Activated gamma-delta T cell treated with anti-CD3 and anti-CD28 coated beads, Interleukin-2, amount 50 U/mL, for 16 hours (primary cell): ENCODE measurements at regions not wholly inside any gene's neighbourhood (a gene's known extent, or its start where the extent isn't known, plus 50 kb on each side); places are given as distances from the start of the nearest gene placed in this dataset.

Experiments used
- DNase-seq: peaks from one replicate; pipeline ENCODE4 v3.0.0-alpha.2; 2020; ENCODE audit warnings: low read depth

DNA sequence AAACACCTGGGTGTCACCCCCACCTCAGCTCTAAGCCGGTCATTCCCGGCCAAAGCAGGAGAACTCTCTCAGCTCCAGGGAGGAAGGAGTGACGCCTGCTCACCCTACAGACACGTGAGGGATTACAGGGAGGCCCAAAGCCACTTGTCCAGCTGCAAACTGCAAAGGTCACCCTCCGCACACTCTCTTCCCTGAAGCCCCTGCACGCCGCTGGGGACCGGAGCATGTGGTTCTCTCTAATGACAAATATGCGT is 108.0 kb upstream of the ID2 start:
- no peak for DNase-seq

DNA sequence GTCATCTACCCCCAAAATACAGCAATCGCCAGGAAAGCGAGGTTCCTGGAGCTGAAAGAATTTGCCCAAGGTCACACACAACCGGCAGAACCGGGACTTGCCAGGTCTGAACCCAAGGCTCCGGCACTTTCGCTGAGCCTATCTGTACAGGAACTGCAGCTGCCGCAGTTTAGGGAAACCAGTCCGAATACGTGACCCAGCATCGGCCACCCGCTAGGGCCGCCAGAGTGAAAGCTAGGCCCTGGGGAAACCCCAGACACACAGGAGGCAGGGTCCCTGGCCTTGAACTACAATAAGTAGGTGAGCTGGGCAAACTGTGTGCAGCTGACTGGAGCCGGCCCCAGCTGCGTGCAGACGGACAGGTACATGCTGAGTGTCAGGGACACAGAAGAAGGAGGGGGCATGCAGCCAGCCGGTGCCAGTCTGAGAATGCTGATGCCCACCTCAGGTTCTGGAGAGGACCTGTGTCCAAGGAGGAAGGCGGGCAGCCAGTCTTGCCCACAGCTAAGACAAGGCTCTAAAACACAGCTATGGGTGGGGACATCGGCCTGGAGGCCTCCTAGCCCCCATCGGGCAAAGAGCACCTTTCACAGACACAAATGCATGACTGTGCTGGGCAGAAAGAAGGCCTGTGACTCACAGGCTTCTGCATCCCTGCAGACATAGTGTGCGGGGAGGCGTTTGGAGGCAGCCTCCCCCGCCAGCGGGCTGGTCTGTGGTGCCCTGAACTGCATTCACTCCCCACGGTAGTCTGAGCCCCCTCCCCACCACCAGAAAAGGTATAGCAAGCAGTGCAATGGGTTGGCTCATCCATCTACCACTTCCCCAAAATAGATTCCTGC is 107.4 kb upstream of the ID2 start:
- DNase-seq, result no peak

DNA sequence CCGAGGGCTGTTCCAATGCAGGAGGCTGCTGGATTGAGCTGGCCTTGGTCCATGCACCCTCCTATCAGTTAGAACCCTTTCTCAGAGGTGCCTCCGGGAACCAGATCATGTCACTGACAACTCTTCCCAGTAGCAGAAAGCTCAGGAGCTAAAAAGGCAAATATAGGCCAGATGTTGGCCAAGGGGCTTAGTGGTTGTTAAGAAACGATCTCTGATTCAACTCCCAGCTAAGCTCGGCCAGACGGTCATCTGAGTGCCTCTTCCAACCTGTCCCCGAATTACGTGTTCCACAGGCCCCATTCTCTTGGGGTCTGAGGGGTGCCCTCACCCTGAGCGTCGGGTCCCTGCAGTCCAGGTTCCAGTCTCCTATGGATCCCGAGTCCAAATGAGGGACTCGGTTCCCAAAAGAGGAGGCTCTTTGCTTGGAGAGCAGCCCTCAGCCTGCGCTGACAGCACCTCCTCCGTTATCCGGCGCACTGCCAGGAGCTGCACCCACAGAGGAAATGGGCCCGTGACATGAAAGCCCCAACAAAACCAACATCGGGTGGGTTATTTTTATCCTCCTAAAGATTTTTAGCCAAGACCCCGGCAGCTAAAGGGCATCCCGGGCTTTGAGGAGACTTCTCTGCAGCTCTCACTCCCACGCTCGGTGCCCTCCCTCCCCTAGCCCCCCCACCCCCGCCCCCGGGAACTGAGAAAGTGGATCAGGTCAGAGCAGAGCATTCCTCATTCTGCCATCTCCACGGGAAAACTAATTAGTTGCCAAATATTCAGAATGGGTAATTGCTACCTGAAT is 106.6 kb upstream of the ID2 start:
- DNase-seq, result peak; percentile 44

DNA sequence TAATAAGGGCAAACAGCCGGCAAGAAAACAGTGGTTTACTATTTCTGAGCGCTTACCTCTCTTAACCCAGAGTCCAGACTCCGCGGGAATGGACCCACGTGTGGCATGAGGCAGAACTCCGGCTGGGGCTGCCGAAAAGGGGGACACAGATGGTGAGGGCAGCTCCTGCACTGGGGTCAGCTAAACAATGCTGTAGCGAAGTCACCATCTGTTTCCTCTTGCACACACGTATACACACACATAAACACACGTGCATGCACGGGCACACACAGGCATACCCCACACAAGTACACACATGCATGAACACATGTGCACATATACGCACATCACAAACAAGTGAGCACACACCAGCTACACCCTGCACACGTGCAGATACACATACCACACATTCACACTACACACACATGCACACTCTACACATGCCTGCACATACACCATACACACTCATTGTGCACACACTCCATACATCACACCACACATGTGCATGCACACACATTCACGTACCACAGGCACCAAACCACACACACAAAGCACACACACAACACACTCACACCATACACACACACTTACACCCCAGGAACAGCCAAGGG is 105.9 kb upstream of the ID2 start:
- DNase-seq, result no peak

DNA sequence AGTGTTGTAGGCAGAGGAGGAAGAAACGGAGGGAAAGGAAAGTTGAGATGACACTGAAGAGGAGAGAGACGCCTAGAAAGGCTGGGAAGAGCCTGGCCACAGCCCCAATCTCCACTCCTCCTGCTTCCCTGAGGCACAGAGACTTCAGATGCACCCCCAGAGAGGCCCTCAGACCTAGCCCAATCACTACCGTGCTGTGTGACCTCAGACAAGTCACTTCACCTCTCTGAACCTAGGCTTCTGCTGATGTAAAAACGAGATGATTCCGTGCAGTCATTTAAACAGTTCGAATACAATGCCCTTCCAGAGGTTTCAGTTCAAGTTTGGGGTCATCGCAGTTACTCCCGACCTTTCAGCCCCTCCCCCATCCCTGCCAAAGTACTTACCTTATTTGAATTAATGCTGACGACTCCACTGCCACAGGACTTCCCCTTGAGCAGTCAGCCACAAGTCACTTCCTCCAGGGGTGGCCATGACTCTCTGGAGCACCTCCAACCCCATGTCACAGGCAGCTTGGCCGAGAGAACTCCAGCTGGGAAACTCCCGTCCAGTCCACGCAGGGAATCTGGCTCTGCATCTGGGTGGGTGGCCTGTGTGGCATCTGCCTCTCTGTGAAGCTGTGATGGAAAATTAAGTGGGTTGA is 105.2 kb upstream of the ID2 start:
- DNase-seq, result peak; percentile 24

DNA sequence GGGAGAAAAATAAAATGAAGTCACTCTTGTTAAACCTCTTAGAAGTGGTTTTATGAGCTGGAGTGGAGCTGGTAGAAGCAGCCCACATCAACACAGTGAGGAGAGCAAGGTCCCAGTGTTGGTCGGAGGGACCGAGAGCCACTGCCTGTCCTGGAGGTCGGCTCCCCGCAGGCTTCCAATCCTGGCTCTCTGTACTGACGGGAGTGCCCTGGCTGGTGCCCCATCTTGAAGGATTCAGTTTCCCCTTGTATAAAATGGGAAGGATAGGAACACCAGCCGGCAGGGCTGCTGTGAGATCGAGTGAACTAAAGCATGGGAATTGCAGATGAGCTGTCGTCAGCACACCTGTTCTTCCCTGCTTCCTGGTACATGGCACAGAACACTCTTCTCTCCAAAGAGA is 104.3 kb upstream of the ID2 start:
- DNase-seq, result no peak

DNA sequence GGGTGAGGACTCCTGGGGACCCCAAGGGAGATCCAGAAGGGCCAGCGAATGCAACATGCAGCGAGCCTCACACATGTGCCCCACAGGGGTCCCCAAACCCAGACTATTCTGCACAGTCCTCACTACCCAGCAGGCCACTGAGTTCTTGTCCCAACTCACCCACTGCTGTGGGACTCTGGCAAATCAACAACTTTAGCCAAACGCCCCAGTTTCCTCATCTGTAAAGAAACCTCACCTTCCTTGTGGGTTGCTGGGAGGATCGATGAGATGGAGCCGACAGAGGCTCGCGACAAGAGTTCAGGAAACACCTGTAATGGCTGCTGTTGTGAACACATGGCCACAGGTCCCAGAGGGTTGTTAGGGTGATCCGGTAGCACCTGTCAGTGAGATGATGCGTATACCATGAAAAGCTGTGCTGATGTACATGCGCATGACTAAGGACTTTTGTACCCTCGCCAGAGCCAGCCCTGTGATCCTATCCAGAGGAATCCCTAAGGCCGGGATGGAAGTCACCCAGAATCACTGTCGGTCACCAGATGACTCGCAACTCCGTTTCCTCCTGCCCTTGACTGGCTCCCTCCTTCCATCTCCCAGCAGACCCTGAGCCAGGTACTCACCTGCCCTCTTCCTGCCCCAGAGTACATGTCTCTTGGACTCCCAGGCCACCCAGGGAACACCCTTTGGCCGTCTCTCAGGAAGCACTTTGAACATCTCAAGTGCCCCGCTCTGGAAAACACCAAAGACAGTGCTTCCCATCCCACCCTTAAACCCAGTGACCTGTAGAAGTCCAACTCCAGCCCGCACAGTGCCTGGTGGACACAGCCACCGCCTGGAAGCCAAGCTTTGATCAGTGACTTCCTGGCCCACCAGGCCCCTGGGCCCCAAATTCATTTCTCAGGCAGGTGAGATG is 103.3 kb upstream of the ID2 start:
- DNase-seq, result no peak

DNA sequence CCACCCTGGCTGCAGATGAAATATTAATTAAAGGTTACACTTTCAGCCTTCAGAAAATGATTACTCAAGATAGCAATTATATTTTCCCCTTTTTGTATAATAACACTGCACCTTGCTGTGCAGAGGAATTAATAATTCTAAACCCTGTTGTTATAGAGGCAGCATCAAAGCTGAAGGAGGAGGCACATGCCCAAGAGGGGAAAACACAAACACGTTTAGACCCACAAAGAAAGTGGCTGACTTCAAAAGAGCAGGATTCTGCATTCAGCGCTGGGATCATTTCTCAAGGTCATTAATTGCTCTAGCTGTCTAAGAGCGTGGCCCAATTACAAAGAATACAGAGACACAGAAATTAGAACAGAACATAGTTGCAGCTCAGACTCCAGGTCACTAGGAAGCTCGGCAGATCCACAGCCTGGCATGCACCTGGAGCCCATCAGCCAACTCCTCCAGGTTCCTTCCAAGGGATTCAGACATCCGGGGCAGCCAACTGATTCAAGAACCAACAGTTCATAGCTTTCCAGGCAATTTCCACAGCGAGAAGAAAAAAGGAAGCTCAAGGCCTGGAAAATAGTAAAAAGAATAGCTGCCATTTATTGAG is 102.3 kb upstream of the ID2 start:
- no peak for DNase-seq

DNA sequence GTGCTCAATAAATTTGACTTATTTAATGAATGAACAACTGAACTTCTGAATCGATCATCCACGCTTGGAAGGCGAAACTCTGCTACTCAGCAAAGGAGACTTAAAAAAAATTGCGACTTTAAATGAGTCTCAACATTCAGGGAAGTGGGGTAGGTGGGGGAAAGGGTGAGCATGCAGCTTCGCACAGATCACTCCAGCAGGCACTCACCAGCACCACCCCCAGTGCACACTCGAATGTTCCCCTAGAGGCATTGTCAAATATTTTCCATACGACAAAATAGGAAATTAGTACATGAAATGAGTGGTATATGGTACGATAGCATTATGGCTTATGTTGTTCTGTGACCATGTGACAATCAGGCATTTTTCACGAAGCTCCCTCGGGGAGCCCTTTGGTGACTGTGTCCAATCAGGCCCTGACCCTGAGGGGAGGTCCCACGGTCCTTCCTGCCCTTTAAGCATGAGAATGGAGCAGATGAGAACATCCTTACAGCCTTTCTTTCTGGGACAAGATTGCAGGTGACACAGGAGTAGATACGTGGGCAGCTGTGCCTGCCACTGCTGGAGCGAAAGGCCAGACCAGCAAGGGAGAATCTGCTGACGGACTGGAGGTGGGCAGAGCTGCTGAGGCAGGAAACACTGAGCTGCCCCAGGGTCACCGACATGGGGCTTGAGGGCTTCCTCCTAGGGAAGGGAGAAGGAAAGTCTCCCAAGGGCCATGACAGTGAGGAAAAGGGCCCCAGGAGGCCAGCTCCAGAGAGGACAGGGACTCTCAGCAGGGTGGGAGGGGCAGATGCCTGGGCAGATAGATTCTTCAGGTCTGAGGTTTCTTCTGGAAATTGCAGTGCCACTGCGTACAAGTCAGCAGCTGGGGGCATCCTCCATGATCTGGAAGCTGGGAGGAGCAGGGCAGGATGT is 101.3 kb upstream of the ID2 start:
- no peak for DNase-seq

DNA sequence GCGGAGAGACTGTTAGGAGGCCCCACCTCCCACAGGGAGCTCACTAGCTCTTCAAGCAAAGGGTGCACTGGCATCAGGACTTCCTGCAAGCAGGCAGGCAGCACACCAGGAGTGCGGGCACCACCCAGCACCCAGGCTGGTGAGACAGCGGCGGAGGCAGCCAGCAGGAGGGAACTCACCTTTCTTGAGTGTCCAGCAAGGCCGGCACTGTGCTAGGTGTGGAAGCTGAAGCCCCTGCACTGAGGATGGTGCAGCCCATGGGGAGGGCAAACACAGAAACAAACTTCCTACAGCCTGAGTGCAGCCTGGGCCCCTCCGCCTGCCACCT is 100.7 kb upstream of the ID2 start:
- no peak for DNase-seq

DNA sequence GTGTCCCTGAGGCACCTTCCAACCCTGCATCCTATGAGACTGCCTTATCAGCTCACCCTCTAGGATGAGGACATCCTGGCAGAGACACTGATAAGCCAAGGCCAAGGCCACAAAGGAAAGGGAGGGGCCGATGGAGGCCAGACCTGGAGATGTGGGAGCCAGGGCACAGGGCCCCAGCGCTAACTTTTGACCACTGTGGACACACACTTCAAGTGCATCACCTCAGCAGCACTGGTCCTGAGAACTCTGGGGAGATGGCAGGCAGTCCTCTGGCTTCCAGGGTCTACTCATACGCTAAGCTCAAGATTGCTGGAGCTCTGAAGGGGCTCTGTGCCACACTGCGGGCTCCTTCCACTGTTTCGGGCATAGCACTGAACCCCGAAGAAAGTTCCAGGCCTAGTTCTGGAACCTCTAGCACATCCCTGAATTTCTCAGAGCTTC is 100.2 kb upstream of the ID2 start:
- DNase-seq, result no peak

DNA sequence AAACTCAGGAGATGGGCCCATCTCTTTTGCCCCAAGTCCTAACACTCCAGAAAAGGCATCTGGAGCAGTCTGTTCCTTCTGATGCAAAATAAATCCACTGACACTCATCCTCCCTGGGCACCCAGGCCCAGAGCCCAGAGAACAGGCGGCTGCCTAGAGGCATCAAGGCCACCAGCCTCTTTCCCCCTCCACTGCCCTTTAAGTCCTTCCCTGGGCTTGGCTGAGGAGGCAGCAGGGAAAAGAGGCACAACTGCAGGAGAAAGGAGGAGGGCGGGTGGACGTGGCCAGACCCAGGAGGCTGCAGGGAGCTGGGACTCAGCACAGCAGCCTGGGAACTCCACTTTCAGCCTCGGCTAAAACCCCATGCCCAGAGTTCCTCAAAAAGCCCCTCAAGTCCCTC is 99.7 kb upstream of the ID2 start:
- no peak for DNase-seq

DNA sequence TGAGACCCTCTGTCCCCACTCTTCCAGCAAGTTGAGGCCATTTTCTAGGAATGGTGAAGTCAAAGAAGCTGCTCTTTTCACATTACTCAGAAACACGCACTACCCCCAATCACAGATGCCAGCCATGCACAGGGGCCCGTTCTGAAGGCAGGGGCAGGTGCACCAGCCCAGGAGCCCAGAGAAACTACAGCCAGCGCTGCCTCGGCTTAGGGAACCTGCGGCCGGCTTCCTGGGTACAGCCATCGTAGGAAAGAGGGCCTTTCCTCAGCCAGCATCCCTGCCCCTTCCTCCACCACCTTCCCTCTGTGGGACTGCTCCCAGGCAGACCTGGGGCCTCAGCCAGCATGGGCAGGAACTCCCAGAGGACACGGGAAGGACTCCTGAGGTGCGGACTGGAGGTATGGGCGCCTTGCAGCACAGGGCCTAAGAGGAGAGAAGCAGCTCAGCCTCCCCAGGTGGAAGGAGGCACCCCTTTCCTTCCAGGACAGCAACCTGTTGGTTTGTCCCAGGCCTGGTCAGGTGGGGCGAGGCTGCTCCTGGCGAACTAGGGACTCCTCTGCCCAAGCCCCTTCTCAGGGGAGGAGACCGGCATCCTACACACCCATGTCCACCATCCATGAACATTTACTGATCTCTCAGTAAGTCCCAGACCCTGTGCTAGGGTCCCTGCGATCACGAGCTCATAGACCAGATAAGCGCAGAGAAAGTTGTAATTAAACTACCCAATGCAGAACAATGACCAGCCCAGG is 99.0 kb upstream of the ID2 start:
- DNase-seq, result no peak

DNA sequence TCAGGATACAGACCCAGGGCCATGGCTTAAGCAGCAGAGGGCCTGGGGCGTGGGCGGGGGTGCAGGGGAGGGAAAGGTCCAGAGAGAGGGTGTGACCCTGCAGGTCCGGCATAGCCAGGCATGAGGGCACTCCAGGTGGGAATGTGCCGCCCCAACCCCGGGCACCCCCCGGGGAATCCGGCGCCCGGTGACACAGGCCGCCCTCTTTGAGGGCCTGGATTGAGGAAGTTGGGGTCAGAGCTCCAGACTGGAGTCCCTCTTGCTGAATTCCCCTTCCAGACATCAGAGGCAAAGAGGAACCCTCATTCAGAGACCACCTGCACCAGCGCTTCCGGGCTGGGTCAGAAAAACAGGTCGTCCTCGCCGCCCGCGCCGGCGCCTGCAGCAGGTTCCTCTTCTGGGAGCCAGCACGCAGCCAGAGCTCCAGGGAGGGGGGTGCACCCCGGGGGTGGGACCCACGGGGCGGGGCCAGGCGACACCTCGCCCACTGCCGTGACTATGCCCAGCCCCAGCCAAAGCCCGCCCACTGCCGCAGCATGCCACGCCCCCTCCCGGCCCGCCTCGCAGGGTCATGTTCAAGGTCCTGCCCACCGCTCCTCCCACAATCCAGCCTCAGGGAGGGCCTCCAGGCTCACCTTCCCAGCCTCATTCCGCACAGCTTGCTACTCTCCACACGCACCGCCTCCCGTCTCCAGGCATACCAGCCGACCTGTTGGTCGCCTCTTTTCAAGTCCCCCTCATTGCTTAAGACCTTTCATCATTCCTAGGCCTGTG is 98.3 kb upstream of the ID2 start:
- peak; percentile 65 for DNase-seq

DNA sequence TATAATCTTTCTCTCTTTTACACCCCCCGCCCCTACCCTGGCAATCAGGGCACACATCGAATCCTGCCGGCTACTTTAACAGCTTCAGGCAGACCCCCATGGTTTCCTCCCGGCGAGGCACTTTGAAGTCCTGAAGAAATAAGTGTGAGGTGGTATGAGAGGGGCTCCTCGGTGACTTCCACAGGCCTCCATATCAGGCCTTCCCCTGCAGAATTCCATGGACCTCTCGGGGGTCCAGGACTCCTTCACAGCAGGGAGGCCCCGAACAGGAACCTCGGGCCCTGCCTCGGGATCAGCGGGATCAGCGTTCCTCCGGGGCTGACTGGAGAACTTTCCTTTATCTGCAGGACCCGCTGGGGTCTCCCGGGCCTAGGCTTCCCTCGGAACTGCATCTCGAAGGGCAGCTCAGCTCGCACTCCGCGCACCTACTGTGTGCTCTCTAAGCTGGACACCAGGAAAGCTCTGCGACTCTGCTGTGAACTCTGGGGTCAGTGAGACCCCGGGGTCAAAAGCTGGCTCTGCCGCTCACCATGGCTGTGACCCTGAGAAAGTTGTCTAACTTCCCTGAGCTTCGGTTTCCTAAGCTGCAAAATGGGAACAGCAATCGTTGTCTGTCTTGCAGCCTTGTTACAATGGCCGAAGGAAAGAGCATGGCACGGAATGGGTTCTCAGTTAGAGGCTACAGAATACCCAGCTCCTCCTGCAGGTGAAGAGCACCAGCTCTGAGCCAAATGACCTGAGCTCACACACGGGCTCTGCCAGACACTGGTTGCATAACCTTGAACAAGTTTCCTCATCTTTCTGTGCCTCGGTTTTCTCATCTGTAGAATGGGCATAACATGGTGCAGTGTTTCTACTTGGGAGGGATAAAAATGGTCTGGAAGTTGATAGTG is 97.4 kb upstream of the ID2 start:
- DNase-seq, result no peak

DNA sequence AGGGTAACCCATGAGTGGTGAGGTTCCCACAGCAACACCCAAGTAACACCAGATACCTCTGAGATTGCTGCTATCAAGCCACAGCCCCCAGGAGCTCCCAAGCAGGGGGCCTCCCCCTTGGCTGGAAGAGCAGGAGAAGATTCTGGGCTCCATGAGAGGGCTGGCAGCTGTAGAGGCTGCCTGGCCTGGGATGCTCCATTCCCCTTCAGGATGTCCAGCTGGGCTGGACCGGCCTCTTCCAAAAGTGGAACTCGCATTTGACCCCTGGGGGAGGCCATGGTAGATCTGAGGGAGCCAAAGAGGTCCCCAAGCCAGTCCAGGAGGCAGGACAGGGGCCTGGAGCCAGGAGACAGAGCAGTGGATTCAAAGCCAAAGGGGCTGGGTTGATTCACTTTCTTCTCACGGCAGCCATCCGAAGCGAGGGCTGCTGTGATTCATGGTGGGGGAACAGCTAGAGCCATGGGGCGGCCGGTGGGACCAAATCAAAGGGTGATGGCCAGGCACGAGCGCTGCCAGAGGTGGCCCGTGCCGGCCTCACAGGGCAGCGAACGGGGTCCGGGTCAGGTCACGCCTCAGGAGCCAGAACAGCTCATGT is 95.3 kb upstream of the ID2 start:
- no peak for DNase-seq

DNA sequence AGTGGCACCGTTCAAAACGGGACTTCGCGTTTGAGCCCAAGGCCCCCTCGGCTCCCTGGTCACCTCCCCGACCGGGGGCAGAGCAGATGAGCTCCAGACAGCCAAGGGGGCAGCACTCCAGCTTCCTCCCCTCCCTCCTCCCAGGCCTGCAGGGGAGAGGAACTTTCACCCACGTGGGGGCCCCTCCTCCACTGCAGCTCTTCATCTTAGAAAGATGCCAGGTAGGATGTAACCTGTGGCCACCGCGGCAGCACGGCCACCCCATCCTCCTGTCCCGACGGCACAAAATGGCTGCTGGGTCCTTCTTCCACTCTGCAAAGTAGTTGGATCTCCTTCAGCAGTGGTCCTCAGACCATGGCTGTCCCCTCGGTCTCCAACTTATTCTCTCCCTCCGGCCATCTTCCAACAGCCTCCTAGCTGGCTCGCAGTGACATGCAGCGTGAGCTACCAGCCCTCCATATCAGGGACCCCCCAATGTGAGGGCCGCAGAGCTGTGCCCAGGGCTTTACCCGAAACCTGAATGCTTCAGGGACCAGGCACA is 94.5 kb upstream of the ID2 start:
- DNase-seq, result no peak
